H9 (cell line): ENCODE measurements at regions not wholly inside any gene's neighbourhood (a gene's known extent, or its start where the extent isn't known, plus 50 kb on each side); places are given as distances from the start of the nearest gene placed in this dataset.

Experiments
- DNase-seq: peaks from one replicate; pipeline ENCODE4 v3.0.0-alpha.2; 2017
- H2AFZ ChIP-seq: one replicate; pipeline ENCODE4 v1.6.1; 2013; ENCODE audit warnings: mild to moderate bottlenecking, low read length, control low read depth, moderate library complexity
- H2AK5ac ChIP-seq: 2 replicates; pipeline ENCODE4 v1.6.1; 2013; ENCODE audit warnings: low read length, control low read depth, mixed read lengths; ENCODE audit not compliant: insufficient read length
- H2BK120ac ChIP-seq: one replicate; pipeline ENCODE4 v1.6.1; 2013; ENCODE audit warnings: low read depth, mild to moderate bottlenecking, low read length, control low read depth, inconsistent platforms; ENCODE audit not compliant: poor library complexity, severe bottlenecking
- H2BK12ac ChIP-seq: 2 replicates; pipeline ENCODE4 v1.6.1; 2013; ENCODE audit warnings: low read length, control low read depth, mixed read lengths, low read depth; ENCODE audit not compliant: insufficient read length
- H2BK15ac ChIP-seq: 2 replicates; pipeline ENCODE4 v1.6.1; 2013; ENCODE audit warnings: low read depth, low read length, control low read depth
- H2BK20ac ChIP-seq: one replicate; pipeline ENCODE4 v1.6.1; 2013; ENCODE audit warnings: low read depth, mild to moderate bottlenecking, low read length, control low read depth, inconsistent platforms; ENCODE audit not compliant: poor library complexity, severe bottlenecking
- H2BK5ac ChIP-seq: 2 replicates; pipeline ENCODE4 v1.6.1; 2013; ENCODE audit warnings: low read length, control low read depth, mixed read lengths; ENCODE audit not compliant: insufficient read length
- H3K14ac ChIP-seq: 2 replicates; pipeline ENCODE4 v1.6.1; 2013; ENCODE audit warnings: low read length, control low read depth; ENCODE audit not compliant: insufficient read depth
- H3K18ac ChIP-seq: 2 replicates; pipeline ENCODE4 v1.6.1; 2013; ENCODE audit warnings: low read depth, mild to moderate bottlenecking, mixed read lengths, low read length, control low read depth; ENCODE audit not compliant: insufficient read length
- H3K23ac ChIP-seq: 2 replicates; pipeline ENCODE4 v1.6.1; 2013; ENCODE audit warnings: low read length, control low read depth, mixed read lengths, low read depth; ENCODE audit not compliant: insufficient read length
- H3K23me2 ChIP-seq: 2 replicates; pipeline ENCODE4 v1.6.1; 2013; ENCODE audit warnings: low read depth, mild to moderate bottlenecking, mixed read lengths, low read length, control low read depth; ENCODE audit not compliant: insufficient read length, poor library complexity, severe bottlenecking
- H3K27ac ChIP-seq: 2 replicates; pipeline ENCODE4 v1.5.1; 2013; ENCODE audit warnings: low read length, control low read depth, mixed read lengths, low read depth; ENCODE audit not compliant: insufficient read length
- H3K27me3 ChIP-seq: 2 replicates; pipeline ENCODE4 v1.6.1; 2013; ENCODE audit warnings: low read length, control low read depth, inconsistent platforms; ENCODE audit not compliant: insufficient read depth
- H3K4ac ChIP-seq: 2 replicates; pipeline ENCODE4 v1.6.1; 2013; ENCODE audit warnings: low read depth, mild to moderate bottlenecking, control low read depth, inconsistent platforms, low read length, moderate library complexity
- H3K4me1 ChIP-seq: 2 replicates; pipeline ENCODE4 v1.6.1; 2013; ENCODE audit warnings: low read length, control low read depth, inconsistent platforms; ENCODE audit not compliant: insufficient read depth
- H3K4me2 ChIP-seq: 2 replicates; pipeline ENCODE4 v1.6.1; 2013; ENCODE audit warnings: low read length, control low read depth, mixed read lengths; ENCODE audit not compliant: insufficient read length, insufficient read depth
- H3K56ac ChIP-seq: 2 replicates; pipeline ENCODE4 v1.6.1; 2013; ENCODE audit warnings: low read depth, mild to moderate bottlenecking, mixed read lengths, low read length, control low read depth; ENCODE audit not compliant: insufficient read length
- H3K79me1 ChIP-seq: 2 replicates; pipeline ENCODE4 v1.6.1; 2013; ENCODE audit warnings: low read depth, mild to moderate bottlenecking, moderate library complexity, low read length, control low read depth, inconsistent platforms; ENCODE audit not compliant: insufficient read depth, poor library complexity, severe bottlenecking
- H3K79me2 ChIP-seq: 2 replicates; pipeline ENCODE4 v1.6.1; 2013; ENCODE audit warnings: low read length, control low read depth, inconsistent platforms; ENCODE audit not compliant: insufficient read depth
- H3K9ac ChIP-seq: 2 replicates; pipeline ENCODE4 v1.6.1; 2013; ENCODE audit warnings: low read length, control low read depth, mixed read lengths; ENCODE audit not compliant: insufficient read length; ENCODE audit errors: extremely low read depth
- H3K9me3 ChIP-seq: one replicate; pipeline ENCODE4 v1.6.1; 2013; ENCODE audit warnings: low read depth, low read length, inconsistent platforms; ENCODE audit not compliant: control insufficient read depth
- H3T11ph ChIP-seq: one replicate; pipeline ENCODE4 v1.6.1; 2013; ENCODE audit warnings: mild to moderate bottlenecking, low read length, control low read depth, inconsistent platforms
- H4K20me1 ChIP-seq: one replicate; pipeline ENCODE4 v1.6.1; 2013; ENCODE audit not compliant: control insufficient read depth, insufficient read length, insufficient read depth
- H4K5ac ChIP-seq: 2 replicates; pipeline ENCODE4 v1.6.1; 2013; ENCODE audit warnings: low read depth, mild to moderate bottlenecking, mixed read lengths, low read length, control low read depth; ENCODE audit not compliant: insufficient read length
- H4K8ac ChIP-seq: replicated peaks from 2 replicates; pipeline ENCODE4 v1.6.1; 2013; ENCODE audit warnings: low read length, control low read depth, mixed read lengths, low read depth; ENCODE audit not compliant: insufficient read length
- H4K91ac ChIP-seq: 2 replicates; pipeline ENCODE4 v1.6.1; 2013; ENCODE audit warnings: low read depth, mild to moderate bottlenecking, moderate library complexity, mixed read lengths, low read length, control low read depth; ENCODE audit not compliant: insufficient read length
- H3K27ac Mint-ChIP-seq, 3 experiments: 2 replicates in 2 of 3; 3 replicates in 1 of 3; pipeline ENCODE4 v1.8.0; 2020 to 2021; ENCODE audit warnings: mixed read lengths in 3 of 3, mild to moderate bottlenecking in 1 of 3, moderate library complexity in 1 of 3
- H3K27me3 Mint-ChIP-seq: 2 replicates; pipeline ENCODE4 v1.8.0; 2021; ENCODE audit warnings: low read depth, mild to moderate bottlenecking, moderate library complexity, mixed read lengths
- H3K36me3 Mint-ChIP-seq, 3 experiments: 2 replicates in 2 of 3; 3 replicates in 1 of 3; pipeline ENCODE4 v1.8.0; 2020 to 2021; ENCODE audit warnings: low read depth in 3 of 3, mixed read lengths in 3 of 3; ENCODE audit not compliant: insufficient read depth in 1 of 3
- H3K4me1 Mint-ChIP-seq, 2 experiments: 2 replicates each; pipeline ENCODE4 v1.8.0; 2020; ENCODE audit warnings: mixed read lengths in 2 of 2
- H3K4me3 Mint-ChIP-seq, 2 experiments: 2 replicates in 1 of 2; 3 replicates in 1 of 2; pipeline ENCODE4 v1.8.0; 2020 to 2021; ENCODE audit warnings: mild to moderate bottlenecking in 2 of 2, mixed read lengths in 2 of 2, moderate library complexity in 1 of 2
- H3K9me3 Mint-ChIP-seq, 2 experiments: 2 replicates in 1 of 2; 3 replicates in 1 of 2; pipeline ENCODE4 v1.8.0; 2020; ENCODE audit warnings: mild to moderate bottlenecking in 2 of 2, mixed read lengths in 2 of 2, moderate library complexity in 1 of 2
- WGBS: extraction: QIAGEN DNeasy Blood & Tissue Kit; methylation state at CpG from one replicate; pipeline ENCODE4 v1.1.7; 2013; ENCODE audit warnings: missing lambda C conversion rate, low lambda C conversion rate, mixed read lengths; ENCODE audit not compliant: insufficient read length; ENCODE audit errors: extremely low coverage; 5-methylcytosine and 5-hydroxymethylcytosine counted together
- TF ChIP-seq, protein P1 (sequence below): fragments of 200-600 bp; sonication (generic); conservative IDR thresholded peaks from 3 replicates; pipeline ENCODE4 v1.8.0; 2021; ENCODE audit warnings: antibody characterized with exemption, mild to moderate bottlenecking

DNA sequence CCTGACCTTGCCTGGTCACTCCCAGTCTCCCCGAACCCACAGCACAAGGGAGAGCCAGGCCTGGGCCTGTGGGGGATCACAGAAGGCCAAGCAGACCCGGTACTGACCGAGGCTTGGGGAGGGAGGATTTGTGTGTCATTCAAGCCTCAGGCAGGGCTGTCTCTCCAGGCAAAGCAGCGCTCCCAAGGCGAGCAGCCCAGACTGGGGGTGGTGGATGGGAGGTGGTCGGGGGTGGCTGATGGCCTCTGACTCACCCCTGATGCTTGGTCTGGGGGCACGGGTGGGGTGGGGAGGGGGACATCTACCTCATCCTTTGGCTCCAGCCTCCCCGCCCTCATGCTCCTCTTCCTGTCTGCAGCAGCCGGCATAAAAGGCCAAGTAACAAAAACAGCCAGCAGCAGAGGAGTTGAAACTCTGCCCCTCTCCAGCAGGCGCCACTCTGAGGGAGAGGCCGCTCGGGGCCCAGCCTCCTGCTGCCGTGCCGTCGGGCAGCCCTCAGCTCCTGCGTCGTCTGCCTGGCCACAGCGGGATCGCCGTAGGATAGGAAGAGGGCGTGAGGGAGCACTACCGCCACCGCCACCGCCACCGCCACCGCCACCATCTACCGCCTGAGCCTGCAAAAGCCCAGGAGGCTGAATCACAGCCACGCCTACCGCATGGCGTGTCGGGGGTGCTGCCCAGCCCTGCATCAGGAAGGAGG is 166.0 kb downstream of the OLFM1 start:
- Mint-ChIP-seq H3K27ac (peak overlapping the region in 1 of 3 experiments; percentile 85; a peak in 2 of 7 replicates), H3K4me1 (peaks cover 12 to 29% of the 10 kb centered on the region in 2 experiments), H3K36me3 (no peaks in the 10 kb centered on the region), H3K4me3 (no peak overlapping the region), H3K27me3 (peaks cover 8% of the 10 kb centered on the region), H3K9me3 (no peaks in the 10 kb centered on the region; a peak in 1 of 5 replicates)
- Histone ChIP-seq H2BK15ac (no peak overlapping the region), H2AK5ac (no peak overlapping the region), H4K20me1 (no peaks in the 10 kb centered on the region), H3K56ac (no peak overlapping the region), H3K79me1 (no peaks in the 10 kb centered on the region), H3K14ac (peak overlapping the region; percentile 64; the same call in 1 of the 2 replicates), H4K8ac (no peak overlapping the region), H3K4me2 (no peak overlapping the region), H3K23ac (no peak overlapping the region), H3K23me2 (no peaks in the 10 kb centered on the region), H4K91ac (no peak overlapping the region), H3K27ac (no peak overlapping the region), H3K9ac (no peak overlapping the region), H3K4me1 (no peaks in the 10 kb centered on the region; the same call in 1 of the 2 replicates), H3K9me3 (no peaks in the 10 kb centered on the region), H2BK120ac (no peak overlapping the region), H2AFZ (no peak overlapping the region), H2BK5ac (no peak overlapping the region), H3K27me3 (no peaks in the 10 kb centered on the region), H3K18ac (peak overlapping the region; percentile 47), H2BK12ac (no peak overlapping the region), H2BK20ac (no peak overlapping the region), H3K79me2 (no peaks in the 10 kb centered on the region), H4K5ac (no peak overlapping the region), H3T11ph (no peak overlapping the region), H3K4ac (no peak overlapping the region)
- TF ChIP-seq, protein P1, sequence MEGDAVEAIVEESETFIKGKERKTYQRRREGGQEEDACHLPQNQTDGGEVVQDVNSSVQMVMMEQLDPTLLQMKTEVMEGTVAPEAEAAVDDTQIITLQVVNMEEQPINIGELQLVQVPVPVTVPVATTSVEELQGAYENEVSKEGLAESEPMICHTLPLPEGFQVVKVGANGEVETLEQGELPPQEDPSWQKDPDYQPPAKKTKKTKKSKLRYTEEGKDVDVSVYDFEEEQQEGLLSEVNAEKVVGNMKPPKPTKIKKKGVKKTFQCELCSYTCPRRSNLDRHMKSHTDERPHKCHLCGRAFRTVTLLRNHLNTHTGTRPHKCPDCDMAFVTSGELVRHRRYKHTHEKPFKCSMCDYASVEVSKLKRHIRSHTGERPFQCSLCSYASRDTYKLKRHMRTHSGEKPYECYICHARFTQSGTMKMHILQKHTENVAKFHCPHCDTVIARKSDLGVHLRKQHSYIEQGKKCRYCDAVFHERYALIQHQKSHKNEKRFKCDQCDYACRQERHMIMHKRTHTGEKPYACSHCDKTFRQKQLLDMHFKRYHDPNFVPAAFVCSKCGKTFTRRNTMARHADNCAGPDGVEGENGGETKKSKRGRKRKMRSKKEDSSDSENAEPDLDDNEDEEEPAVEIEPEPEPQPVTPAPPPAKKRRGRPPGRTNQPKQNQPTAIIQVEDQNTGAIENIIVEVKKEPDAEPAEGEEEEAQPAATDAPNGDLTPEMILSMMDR, result peak; percentile 30; the same call in 1 of the 3 replicates
- no CpG with 5 or more reads among the region's 31 CpGs for WGBS
- peak; percentile 80 for DNase-seq
